Rectal smooth muscle tissue (tissue), 1 donor: ENCODE measurements at regions not wholly inside any gene's neighbourhood (a gene's known extent, or its start where the extent isn't known, plus 50 kb on each side); places are given as distances from the start of the nearest gene placed in this dataset.

ENCODE experiments used
- H3K27ac ChIP-seq: one replicate; pipeline ENCODE4 v1.7.0; 2013; ENCODE audit warnings: low read depth, low read length, inconsistent platforms
- H3K27me3 ChIP-seq: one replicate; pipeline ENCODE4 v1.7.0; 2013; ENCODE audit warnings: low read length; ENCODE audit not compliant: control insufficient read depth, insufficient read depth
- H3K36me3 ChIP-seq: one replicate; pipeline ENCODE4 v1.7.0; 2013; ENCODE audit warnings: low read length; ENCODE audit not compliant: control insufficient read depth, insufficient read depth
- H3K4me1 ChIP-seq: one replicate; pipeline ENCODE4 v1.7.0; 2013; ENCODE audit warnings: low read length; ENCODE audit not compliant: control insufficient read depth, insufficient read depth
- H3K4me3 ChIP-seq: one replicate; pipeline ENCODE4 v1.7.0; 2013; ENCODE audit warnings: low read length
- H3K9ac ChIP-seq: one replicate; pipeline ENCODE4 v1.7.0; 2013; ENCODE audit warnings: low read length

DNA sequence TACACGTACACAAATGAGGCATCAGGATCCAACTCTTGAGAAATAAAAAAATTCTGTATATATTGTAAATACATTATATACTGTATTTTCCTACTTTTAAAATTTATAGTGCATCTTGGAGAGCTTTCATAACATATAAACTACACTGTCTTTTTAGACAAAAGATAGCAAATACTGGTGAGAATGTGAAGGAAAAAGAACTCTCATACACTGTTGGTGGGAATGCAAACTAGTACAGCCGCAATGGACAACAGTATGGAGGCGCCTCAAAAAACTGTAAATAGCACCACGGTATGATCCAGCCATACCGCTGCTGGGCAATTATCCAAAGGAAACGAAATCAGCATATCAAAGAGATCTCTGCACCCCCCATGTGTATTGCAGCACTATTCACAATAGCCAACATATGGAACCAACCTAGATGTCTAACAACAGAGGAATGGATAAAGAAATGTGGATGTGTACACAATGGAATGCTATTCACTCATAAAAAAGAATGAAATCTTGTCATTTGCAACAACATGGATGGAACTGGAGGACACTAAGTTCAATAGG lies 292.4 kb downstream of the EFNB2 start:
- no peaks in the 10 kb centered on the region for H3K4me1 ChIP-seq
- H3K27me3 ChIP-seq = no peaks in the 10 kb centered on the region
- H3K36me3 ChIP-seq = no peaks in the 10 kb centered on the region
- no peak overlapping the region for H3K9ac ChIP-seq
- no peak overlapping the region for H3K4me3 ChIP-seq
- H3K27ac ChIP-seq = no peak overlapping the region

DNA sequence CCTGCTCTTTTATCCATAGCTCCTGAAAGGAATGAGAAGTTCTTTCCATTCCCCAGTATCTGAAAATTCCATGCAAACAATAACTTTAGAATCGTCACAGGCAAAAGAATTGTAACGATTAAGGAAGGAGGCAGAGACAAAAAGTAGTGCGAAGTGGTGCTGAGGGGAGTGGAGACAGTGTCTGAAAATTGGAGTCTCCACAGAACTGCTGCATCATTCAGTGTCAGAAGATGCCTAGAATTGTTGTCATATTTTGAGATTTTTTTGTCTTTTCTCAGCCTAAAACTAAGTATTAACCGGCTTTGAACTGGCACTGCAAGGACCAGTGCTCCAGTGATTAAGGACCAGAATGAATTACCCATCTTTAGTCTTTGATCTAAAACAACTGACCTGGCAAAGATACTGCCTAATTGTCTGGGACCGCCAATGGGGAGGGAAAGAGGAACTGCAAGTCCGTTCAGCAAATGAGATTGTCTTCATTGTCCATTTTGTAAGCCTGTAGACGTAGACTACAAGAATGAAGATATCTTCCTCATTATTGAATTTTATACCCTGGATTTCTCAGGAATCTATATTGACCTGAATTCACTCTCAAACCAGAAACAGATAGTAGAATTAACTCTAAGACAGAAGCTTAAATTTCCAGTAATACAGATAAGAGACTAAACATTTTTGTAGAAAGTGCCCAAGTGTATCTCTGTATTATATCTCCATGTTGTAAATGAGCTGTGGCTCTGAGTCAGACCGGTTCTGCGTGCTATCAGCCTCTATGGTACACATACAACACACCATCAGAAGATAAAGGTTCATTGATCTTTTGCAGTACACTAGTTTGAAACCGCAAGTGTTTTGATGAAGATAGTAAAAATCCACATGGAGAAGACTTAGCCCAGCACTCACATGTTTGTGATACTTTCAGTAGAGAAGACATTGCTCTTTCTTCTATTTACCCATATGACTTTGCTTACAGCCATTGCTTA lies 293.2 kb downstream of the EFNB2 start:
- Histone ChIP-seq H3K4me1 (no peaks in the 10 kb centered on the region), H3K27me3 (no peaks in the 10 kb centered on the region), H3K9ac (no peak overlapping the region), H3K4me3 (no peak overlapping the region), H3K27ac (no peak overlapping the region), H3K36me3 (no peaks in the 10 kb centered on the region)

DNA sequence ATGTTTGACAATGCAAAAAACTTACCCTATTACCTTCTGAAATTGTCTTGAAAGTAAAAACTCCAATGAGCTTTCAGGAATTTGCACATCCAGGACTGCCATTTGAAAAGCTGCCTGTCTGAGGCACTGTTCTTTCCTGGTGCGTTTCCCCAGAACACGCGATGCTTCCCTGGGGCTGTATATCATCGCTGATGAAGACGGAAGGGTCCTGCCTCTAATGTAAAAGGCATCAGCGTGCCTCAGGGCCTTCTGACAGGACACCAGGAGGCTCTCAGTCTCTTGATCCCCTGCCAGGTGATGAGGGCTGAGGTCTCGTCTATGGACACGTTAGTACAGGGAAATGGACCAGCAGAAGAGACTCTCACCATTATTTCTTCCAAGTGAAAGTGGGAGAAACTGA lies 296.8 kb downstream of the EFNB2 start:
- H3K4me1 ChIP-seq = no peaks in the 10 kb centered on the region
- H3K27ac ChIP-seq = no peak overlapping the region
- no peak overlapping the region for H3K4me3 ChIP-seq
- H3K36me3 ChIP-seq = no peaks in the 10 kb centered on the region
- H3K27me3 ChIP-seq = no peaks in the 10 kb centered on the region
- H3K9ac ChIP-seq = no peak overlapping the region

DNA sequence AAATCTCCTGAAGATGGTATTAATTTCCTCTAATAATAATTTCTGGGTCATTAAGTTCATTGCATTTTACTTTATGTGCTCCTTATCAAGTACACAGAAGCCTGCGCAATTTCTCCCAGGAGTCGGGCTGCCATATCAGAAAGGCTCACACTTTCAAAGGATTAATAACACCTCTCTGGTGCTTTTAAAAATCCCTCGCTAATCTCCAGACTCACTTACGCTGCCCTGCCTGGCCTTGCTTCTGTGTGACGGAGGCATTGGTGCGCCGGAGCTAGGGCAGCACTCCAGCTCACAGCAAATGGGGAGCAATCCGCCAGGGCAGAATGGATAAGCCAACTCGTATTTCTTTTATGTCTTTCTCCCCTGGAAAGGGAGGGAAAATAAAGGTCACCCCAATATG lies 300.8 kb downstream of the EFNB2 start:
- Histone ChIP-seq H3K9ac (no peak overlapping the region), H3K27ac (no peak overlapping the region), H3K4me3 (no peak overlapping the region), H3K4me1 (no peaks in the 10 kb centered on the region), H3K27me3 (no peaks in the 10 kb centered on the region), H3K36me3 (no peaks in the 10 kb centered on the region)

DNA sequence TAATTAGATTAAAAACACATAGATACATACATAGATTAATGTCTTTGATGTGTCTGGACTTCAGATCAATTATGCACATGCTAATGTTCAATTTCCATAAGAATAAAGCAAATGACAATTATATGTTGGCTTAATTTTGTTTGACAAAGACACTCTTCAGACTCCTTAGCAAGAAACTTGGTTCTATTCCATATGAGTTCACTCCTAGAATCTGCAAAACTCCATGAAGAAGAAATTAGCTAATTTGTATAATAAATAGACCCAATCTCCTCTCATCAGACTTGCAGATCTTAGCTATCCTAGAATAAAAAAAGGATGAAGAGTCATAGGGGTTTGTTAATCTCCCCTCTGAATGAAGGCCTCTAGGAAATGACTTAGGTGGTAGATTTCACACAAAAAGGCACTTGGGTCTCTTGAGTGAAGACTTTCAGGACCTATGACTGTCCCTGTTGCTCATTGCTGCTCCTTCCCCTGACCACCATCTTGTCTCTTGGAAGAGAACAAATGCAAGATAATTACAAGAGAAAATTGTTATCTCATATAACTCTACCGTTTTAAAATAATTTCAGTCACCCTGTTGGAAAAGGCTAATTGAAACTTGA lies 302.2 kb downstream of the EFNB2 start:
- Histone ChIP-seq H3K4me3 (no peak overlapping the region), H3K4me1 (no peaks in the 10 kb centered on the region), H3K27me3 (no peaks in the 10 kb centered on the region), H3K36me3 (no peaks in the 10 kb centered on the region), H3K27ac (no peak overlapping the region), H3K9ac (no peak overlapping the region)

DNA sequence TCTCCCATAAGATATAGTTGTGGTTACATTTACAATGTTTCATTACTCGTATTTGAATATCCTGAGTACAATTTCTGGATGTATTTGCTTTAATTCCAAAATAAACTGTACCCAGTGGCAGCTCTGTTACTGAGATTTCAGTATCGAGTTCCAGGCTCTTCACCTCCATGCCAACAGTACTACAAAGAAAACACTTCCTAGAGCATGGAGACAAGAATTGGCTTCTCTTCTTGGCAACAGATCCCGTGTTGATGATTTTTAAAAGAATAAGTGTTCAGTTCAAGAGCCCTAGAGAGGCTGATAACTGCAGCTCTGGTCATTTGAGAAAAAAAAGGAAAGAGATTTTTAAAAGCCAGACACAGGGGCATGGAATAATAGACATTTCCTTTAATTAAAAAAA lies 302.8 kb downstream of the EFNB2 start:
- H3K9ac ChIP-seq = no peak overlapping the region
- H3K27ac ChIP-seq = no peak overlapping the region
- no peaks in the 10 kb centered on the region for H3K4me1 ChIP-seq
- H3K27me3 ChIP-seq = no peaks in the 10 kb centered on the region
- no peak overlapping the region for H3K4me3 ChIP-seq
- H3K36me3 ChIP-seq = no peaks in the 10 kb centered on the region

DNA sequence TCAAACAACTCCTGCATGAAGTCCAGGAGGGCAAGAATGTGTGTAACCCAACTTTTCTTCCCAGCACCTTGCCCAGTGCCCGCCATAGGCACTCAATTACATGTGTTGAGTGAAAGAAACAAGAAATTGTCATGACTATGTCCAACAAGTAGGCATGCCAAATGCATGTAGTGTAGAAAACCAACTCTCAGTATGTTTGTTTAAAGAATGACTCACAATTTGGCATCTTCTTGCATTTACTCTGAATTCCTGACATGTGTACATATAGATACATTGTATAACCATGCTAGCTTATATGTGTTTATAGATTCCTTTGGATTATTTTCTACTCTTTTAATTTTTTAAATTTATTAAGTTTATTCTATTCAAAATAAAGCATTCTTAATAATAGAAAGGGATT lies 305.0 kb downstream of the EFNB2 start:
- Histone ChIP-seq H3K36me3 (no peaks in the 10 kb centered on the region), H3K4me1 (no peaks in the 10 kb centered on the region), H3K4me3 (no peak overlapping the region), H3K27ac (no peak overlapping the region), H3K9ac (no peak overlapping the region), H3K27me3 (no peaks in the 10 kb centered on the region)

DNA sequence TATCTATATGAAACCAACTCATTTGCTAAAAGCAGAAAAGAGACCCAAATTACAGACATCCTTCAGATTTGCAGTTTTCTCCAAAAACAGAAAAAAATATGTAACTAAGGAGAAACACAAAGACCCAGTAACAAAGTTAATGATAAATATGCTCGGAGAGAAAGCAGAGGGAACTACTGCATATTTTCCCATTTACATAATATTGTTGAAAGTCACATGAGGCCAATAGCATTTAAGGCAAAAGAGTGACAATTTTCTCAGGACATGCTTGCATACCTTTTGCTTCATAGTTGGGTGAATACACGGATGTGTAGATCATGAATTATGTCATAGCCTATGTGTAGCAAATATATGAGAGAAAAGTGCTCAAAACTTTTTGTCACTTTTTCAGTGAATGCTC lies 310.3 kb downstream of the EFNB2 start:
- Histone ChIP-seq H3K9ac (no peak overlapping the region), H3K4me1 (no peaks in the 10 kb centered on the region), H3K27me3 (no peaks in the 10 kb centered on the region), H3K36me3 (no peaks in the 10 kb centered on the region), H3K4me3 (no peak overlapping the region), H3K27ac (no peak overlapping the region)

DNA sequence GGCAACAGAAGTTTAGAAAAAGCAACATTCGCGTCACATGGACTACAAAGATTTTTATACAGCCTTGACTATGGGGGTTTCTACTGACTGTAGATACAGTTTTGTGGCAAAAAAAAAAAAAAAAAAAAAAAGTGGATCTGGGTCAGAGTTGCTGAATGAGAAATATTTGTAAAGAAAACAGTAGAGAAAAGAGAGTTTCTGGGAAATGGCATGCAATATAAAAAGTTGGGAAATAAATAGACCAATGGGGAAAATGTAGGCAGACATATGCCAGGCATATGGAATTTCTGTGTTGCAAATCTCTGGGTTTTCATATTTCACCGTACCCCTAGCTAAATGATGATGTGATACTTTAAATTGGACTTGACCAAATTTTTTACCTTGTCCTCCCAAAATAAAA lies 315.3 kb downstream of the EFNB2 start:
- Histone ChIP-seq H3K4me3 (no peak overlapping the region), H3K27me3 (no peaks in the 10 kb centered on the region), H3K36me3 (no peaks in the 10 kb centered on the region), H3K27ac (no peak overlapping the region), H3K4me1 (no peaks in the 10 kb centered on the region), H3K9ac (no peak overlapping the region)

DNA sequence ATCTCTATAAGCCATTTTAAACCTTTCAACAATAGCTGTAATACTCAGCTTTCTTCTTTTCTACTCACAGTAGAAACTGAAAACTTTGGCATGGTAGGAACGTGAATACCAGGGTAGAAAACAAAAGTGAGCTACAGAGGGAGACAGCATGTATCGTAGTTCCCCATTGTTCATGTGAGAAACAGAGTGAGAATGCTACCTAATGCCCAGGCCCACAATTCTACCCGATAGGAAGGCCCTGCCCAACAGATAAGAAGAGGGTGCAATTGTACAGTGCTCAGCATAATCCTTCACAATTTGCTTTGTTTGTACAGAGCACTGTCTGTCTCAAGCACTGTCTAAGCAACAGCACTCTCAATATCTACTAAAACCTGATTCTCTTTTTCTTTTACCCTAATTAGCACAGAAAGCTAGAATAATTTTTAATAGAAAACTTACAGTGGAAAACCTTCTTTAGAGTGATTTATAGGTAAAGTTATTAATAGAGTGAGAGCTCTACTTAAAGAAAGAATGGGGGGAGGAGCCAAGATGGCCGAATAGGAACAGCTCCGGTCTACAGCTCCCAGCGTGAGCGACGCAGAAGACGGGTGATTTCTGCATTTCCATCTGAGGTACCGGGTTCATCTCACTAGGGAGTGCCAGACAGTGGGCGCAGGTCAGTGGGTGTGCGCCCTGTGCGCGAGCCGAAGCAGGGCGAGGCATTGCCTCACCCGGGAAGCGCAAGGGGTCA lies 322.3 kb downstream of the EFNB2 start:
- H3K36me3 ChIP-seq = no peaks in the 10 kb centered on the region
- no peak overlapping the region for H3K27ac ChIP-seq
- H3K4me1 ChIP-seq = no peaks in the 10 kb centered on the region
- no peaks in the 10 kb centered on the region for H3K27me3 ChIP-seq
- H3K4me3 ChIP-seq = no peak overlapping the region
- H3K9ac ChIP-seq = no peak overlapping the region

DNA sequence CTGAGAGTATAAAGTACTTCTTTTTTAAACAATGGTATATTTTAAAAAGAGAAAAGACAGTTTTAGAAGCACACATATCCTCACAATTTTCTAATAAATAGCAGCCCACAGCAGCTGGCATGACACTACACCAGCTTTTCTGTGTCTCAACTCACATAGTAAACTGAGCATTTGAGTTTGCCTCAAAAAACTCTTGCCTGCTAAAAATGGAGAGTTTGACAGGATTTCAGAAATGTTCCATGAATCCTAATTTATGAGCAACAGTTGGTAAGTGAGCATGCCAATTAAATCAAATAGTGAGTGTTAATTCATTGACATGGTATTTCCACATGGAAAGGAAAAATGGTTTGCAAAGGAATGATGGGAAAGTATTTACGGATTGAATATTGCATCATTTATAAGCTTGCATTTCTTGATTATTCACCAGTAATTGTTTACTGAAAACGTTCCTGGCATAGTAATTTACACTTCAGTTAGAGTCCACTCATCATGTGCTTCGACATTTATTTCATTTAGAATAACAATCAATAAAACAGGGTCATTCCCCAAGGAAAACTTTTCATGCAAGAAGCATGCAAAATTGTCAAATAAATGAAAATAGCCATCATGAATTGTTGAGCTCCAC lies 323.0 kb downstream of the EFNB2 start:
- Histone ChIP-seq H3K4me3 (no peak overlapping the region), H3K27me3 (no peaks in the 10 kb centered on the region), H3K4me1 (no peaks in the 10 kb centered on the region), H3K36me3 (no peaks in the 10 kb centered on the region), H3K9ac (no peak overlapping the region), H3K27ac (no peak overlapping the region)

DNA sequence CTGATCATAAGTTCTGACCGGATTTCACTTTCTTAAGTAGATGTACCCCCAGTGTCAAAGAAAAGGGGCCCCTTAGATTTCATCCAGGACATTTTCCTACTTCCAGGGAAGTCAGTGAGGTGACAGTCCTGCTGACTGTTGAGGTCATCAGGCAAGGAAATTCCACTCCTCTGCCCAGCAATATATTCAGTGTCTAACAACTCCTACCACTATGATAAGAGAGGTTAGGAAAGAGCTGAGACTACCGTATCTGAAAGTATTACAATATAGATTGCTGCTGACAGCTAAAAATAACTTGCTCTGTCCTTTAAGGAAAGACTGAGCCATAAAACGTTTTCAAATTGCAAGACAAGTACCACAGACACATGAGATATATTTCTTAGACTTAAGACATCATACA lies 325.1 kb downstream of the EFNB2 start:
- Histone ChIP-seq H3K27me3 (no peaks in the 10 kb centered on the region), H3K4me3 (no peak overlapping the region), H3K36me3 (no peaks in the 10 kb centered on the region), H3K4me1 (no peaks in the 10 kb centered on the region), H3K27ac (no peak overlapping the region), H3K9ac (no peak overlapping the region)
